ENCODE measurements at regions not wholly inside any gene's neighbourhood (a gene's known extent, or its start where the extent isn't known, plus 50 kb on each side); places are given as distances from the start of the nearest gene placed in this dataset.

DNA sequence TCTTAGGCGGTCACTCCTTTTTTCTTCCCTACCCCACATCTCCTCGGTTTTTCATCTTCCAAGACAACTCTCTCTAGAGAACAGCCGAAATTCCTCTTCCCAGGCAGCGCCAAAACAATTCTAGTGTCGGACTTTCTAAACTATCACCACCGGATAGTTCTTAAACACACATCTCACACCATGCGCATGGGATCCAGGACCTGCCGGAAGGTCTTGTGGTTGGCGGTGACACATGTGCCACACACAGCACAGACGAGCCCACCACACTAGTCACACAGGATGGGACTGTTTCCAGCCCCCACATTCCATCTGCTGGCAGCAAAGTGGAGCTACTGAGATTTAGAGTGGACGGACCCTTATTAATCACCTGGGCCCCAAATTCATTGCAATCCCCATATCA lies 614.9 kb upstream of the CADM1 start:
- TF ChIP-seq, protein P1, sequence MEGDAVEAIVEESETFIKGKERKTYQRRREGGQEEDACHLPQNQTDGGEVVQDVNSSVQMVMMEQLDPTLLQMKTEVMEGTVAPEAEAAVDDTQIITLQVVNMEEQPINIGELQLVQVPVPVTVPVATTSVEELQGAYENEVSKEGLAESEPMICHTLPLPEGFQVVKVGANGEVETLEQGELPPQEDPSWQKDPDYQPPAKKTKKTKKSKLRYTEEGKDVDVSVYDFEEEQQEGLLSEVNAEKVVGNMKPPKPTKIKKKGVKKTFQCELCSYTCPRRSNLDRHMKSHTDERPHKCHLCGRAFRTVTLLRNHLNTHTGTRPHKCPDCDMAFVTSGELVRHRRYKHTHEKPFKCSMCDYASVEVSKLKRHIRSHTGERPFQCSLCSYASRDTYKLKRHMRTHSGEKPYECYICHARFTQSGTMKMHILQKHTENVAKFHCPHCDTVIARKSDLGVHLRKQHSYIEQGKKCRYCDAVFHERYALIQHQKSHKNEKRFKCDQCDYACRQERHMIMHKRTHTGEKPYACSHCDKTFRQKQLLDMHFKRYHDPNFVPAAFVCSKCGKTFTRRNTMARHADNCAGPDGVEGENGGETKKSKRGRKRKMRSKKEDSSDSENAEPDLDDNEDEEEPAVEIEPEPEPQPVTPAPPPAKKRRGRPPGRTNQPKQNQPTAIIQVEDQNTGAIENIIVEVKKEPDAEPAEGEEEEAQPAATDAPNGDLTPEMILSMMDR (IDR thresholded peaks at IDR 0.05; ENCODE audit: extremely low read depth, insufficient read depth, missing control alignments), result no peak
- no peak for DNase-seq (ENCODE audit: low spot score)
- in situ Hi-C loops (cut with MboI; ENCODE audit: low pct_unique_long_range_greater_than_20kb, low sequenced_read_pairs, unreplicated experiment), result no loop called here

DNA sequence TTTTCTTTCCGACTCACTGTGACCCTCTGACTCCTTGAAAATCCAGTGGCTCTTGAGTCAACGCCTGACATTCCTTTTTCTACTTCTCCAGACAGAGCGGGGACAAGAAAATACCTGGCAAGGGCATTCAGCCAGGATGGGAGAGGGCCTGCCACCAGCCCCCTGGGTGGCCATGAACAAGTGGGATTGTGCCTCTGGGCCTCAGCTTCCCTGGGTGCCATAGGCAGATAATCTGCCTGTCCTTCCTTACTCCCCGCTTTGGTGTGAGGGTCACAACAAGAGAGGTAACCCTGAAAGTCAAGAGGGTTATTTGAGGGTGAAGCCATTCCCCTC lies 613.9 kb upstream of the CADM1 start:
- TF ChIP-seq, protein P1 (IDR thresholded peaks at IDR 0.05; ENCODE audit: extremely low read depth, insufficient read depth, missing control alignments), result no peak
- no peak for DNase-seq (ENCODE audit: low spot score)
- in situ Hi-C loops (cut with MboI; ENCODE audit: low pct_unique_long_range_greater_than_20kb, low sequenced_read_pairs, unreplicated experiment), result no loop called here

DNA sequence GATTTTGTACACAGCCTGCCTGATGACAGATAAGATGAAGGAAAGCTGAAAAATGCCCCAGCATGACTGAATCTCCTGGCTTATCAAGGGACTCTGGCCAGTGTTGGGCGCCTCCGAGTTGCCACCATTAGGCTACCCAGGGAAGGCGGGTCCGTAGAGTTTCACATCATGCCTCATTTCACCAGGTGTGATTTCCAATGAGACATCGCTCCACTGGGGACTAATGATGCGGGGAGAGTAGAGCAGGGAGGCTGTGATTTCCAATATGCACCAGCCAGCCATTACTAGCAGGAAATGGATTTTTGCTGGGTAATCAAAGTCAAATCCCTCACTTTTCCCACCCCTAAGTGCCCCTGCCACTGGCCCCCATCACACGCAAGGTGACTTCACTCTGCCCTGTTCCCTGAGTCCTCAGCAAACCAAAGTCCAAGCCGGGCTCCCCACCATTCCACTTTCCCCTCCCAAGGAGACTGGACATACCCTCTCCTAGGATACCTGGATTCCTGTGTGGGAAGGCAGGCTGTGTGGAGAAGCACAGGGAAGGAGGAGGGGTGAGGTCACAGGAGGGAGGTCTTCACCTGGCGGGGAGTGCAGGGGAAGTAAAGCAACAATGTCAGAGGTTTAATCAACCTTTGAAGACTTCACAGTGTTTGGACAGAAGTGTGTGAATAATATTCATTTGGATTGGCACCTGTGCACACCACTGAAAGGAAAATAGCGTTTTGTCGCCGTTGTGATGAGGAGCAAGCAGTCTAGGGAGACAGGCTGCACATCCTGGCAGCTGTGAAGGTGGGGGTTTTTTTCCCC lies 613.3 kb upstream of the CADM1 start:
- in situ Hi-C loops (cut with MboI; ENCODE audit: low pct_unique_long_range_greater_than_20kb, low sequenced_read_pairs, unreplicated experiment), result no loop called here
- TF ChIP-seq, protein P1 (IDR thresholded peaks at IDR 0.05; ENCODE audit: extremely low read depth, insufficient read depth, missing control alignments), result no peak
- DNase-seq (ENCODE audit: low spot score), result no peak

DNA sequence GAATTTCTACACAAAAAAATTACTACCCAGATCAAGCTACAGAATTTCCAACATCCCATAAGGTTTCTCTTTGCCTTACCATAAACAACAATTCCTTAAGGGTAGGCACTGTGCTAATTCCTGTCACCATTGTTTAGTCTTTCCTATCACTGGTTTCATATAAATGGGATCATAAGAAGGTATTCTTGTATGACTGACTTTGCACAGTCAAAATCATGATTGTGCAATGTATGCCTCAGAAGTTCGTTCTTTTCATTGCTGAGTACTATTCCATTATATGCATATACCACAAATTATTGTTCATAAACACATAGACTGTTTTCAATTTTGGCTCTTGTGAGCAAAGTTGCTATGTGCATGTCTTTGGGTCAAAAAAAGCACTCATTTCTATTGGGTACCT lies 611.6 kb upstream of the CADM1 start:
- TF ChIP-seq, protein P1 (IDR thresholded peaks at IDR 0.05; ENCODE audit: extremely low read depth, insufficient read depth, missing control alignments), result no peak
- DNase-seq (ENCODE audit: low spot score), result no peak
- in situ Hi-C loops (cut with MboI; ENCODE audit: low pct_unique_long_range_greater_than_20kb, low sequenced_read_pairs, unreplicated experiment), result no loop called here

DNA sequence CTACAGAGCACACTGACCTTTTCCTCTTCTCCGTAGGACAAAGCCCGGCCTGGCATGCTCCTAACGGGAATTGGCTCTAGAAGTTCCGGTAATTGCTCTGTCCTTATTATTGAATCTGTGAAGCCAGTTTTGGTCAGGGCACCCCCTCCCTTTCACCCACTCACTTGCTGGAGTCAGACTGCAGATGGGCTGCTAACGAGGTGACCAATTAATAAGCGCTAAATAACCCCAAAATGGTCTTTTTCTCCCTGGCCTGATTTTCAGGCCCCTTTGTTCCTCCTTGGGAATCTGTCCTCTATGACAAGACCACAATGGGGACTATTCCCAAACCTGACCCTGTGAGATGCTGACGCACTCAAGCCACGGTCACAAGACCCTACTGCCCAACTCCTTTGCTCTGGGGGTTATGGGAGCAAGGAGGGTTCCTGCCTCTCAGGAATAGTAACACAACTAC lies 610.0 kb upstream of the CADM1 start:
- in situ Hi-C loops (cut with MboI; ENCODE audit: low pct_unique_long_range_greater_than_20kb, low sequenced_read_pairs, unreplicated experiment), result no loop called here
- DNase-seq (ENCODE audit: low spot score), result no peak
- TF ChIP-seq, protein P1 (IDR thresholded peaks at IDR 0.05; ENCODE audit: extremely low read depth, insufficient read depth, missing control alignments), result no peak

DNA sequence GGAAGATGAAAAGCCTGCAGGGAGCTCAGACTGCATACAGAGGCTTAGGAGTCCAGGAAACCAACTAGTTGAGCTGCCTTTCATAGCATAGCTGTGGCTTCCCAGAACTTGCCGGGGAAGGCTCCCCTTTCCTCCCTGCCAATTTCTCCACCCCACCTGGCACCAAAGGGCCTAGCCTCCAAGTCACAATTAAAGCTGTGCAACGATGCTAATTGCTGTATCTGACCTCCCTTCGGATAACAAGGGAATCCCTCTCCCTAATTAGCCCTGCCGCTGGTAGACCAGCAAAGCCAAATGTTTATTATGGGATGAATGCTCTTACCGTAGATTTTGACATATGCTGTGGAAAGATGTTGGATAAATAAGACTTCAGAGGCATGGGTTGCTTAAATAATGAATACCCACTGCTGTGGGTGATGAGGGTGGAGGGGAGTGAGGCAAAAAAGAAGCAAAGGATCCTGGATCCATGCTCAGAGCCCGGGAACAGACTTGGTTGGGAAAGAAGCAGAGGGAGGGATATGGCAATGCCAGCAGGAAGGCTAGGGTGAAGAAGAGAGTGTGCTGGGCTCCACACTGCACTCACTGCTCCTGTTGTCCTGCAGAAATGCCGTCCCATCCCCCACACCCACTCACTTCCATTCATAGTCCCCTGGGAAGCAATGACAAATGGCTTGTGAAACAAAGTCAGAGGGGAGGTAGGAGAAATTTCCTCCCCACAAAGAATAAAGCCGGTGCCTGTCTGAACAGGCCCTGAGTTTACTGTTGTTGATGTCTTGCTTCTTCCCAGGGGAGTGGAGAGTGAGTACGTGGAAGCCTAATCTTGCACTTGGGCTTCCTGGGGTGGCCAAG lies 608.1 kb upstream of the CADM1 start:
- in situ Hi-C loops (cut with MboI; ENCODE audit: low pct_unique_long_range_greater_than_20kb, low sequenced_read_pairs, unreplicated experiment), result no loop called here
- DNase-seq (ENCODE audit: low spot score), result no peak
- TF ChIP-seq, protein P1 (IDR thresholded peaks at IDR 0.05; ENCODE audit: extremely low read depth, insufficient read depth, missing control alignments), result no peak

Measured in GM13977 (cell line).